ENCODE measurements at regions not wholly inside any gene's neighbourhood (a gene's known extent, or its start where the extent isn't known, plus 50 kb on each side); places are given as distances from the start of the nearest gene placed in this dataset.

DNA sequence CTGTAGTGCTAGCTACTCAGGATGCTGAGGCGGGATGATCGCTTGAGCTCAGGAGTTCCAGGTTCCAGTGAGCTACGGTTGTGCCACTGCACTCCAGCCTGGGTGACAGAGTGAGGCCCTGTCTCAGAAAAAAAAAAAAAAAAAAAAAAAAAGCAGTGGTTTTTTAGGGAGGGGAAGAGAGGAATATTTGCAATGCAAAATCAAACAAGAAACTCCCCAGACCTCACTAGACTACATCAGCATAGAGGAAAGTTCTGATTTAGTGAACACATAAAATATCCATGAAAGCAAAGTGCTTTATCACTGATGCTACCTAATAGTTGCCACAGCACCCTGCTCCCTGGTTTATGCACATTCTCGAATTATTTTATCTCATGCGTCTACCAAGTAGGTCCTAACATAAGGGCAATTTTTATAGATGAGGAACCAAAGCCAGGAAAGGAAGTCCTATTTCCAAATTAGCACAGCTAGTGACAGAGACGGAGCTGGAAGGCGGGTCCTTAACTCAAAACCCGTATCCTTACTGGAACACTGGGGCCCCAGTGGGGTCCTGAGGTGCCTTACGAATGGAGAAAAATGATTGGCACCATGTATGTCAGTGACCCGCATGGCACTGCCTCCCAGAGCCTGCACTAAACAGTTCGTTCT, 50.7 kb upstream of the GPR157 start:
- Histone ChIP-seq H3K4me3 (replicated peaks; ENCODE audit: insufficient read depth, low read length) (no peak overlapping the region), H3K27me3 (ENCODE audit: insufficient read depth, poor library complexity, severe bottlenecking) (peaks cover 15% of the 10 kb centered on the region), H3K27ac (replicated peaks) (no peak overlapping the region)
- no peak for DNase-seq (ENCODE audit: low read depth in 1 of 2, low spot score in 1 of 2)
- TF ChIP-seq, protein P1, sequence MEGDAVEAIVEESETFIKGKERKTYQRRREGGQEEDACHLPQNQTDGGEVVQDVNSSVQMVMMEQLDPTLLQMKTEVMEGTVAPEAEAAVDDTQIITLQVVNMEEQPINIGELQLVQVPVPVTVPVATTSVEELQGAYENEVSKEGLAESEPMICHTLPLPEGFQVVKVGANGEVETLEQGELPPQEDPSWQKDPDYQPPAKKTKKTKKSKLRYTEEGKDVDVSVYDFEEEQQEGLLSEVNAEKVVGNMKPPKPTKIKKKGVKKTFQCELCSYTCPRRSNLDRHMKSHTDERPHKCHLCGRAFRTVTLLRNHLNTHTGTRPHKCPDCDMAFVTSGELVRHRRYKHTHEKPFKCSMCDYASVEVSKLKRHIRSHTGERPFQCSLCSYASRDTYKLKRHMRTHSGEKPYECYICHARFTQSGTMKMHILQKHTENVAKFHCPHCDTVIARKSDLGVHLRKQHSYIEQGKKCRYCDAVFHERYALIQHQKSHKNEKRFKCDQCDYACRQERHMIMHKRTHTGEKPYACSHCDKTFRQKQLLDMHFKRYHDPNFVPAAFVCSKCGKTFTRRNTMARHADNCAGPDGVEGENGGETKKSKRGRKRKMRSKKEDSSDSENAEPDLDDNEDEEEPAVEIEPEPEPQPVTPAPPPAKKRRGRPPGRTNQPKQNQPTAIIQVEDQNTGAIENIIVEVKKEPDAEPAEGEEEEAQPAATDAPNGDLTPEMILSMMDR (IDR thresholded peaks at IDR 0.05; ENCODE audit: insufficient read depth, low read length): no peak
- TF ChIP-seq GABPA (IDR thresholded peaks at IDR 0.05; ENCODE audit: low read depth) (no peak), POLR2AphosphoS5 (IDR thresholded peaks at IDR 0.05; ENCODE audit: low read depth) (no peak), SPI1 (IDR thresholded peaks at IDR 0.05; ENCODE audit: borderline replicate concordance, low read depth) (no peak)
- TF ChIP-seq, protein P2, sequence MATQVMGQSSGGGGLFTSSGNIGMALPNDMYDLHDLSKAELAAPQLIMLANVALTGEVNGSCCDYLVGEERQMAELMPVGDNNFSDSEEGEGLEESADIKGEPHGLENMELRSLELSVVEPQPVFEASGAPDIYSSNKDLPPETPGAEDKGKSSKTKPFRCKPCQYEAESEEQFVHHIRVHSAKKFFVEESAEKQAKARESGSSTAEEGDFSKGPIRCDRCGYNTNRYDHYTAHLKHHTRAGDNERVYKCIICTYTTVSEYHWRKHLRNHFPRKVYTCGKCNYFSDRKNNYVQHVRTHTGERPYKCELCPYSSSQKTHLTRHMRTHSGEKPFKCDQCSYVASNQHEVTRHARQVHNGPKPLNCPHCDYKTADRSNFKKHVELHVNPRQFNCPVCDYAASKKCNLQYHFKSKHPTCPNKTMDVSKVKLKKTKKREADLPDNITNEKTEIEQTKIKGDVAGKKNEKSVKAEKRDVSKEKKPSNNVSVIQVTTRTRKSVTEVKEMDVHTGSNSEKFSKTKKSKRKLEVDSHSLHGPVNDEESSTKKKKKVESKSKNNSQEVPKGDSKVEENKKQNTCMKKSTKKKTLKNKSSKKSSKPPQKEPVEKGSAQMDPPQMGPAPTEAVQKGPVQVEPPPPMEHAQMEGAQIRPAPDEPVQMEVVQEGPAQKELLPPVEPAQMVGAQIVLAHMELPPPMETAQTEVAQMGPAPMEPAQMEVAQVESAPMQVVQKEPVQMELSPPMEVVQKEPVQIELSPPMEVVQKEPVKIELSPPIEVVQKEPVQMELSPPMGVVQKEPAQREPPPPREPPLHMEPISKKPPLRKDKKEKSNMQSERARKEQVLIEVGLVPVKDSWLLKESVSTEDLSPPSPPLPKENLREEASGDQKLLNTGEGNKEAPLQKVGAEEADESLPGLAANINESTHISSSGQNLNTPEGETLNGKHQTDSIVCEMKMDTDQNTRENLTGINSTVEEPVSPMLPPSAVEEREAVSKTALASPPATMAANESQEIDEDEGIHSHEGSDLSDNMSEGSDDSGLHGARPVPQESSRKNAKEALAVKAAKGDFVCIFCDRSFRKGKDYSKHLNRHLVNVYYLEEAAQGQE (IDR thresholded peaks at IDR 0.05; ENCODE audit: insufficient replicate concordance, low read depth): no peak

DNA sequence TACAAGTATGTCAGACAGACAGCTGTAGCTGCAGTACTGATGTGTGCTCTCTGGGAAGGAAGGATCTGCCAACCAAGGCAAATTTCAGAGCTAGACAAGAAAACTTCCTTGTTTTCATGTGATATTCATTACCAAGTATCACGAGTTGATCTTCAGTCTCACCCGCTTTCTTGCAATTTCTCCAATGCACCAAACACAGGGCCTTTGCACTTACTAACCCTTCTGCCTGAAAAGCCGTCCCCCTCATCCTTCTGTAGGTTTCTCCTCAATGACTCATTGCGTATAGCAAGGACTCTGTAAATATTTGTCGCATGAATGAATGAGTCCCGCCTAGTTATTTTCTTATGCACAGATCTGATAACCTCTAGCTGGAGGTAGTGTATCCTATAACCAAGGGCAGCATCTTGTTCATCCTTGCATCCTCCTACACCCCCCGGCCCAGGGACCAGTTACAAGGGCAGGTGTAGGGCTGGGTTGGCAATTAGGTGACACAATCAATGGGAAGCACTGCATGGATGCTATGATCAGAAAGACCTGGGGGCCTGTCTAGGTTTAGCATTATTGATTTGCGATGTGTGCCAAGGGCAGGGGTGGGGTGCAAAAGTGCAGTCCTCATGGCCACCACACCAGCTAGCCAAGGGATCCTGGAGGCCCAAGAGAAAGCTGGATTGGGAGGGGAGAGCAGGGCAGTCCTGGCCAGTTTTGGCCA, 51.4 kb upstream of the GPR157 start:
- no peak overlapping the region for H3K4me3 ChIP-seq (replicated peaks; ENCODE audit: insufficient read depth, low read length)
- no peak for DNase-seq (ENCODE audit: low read depth in 1 of 2, low spot score in 1 of 2)
- TF ChIP-seq, protein P1 (IDR thresholded peaks at IDR 0.05; ENCODE audit: insufficient read depth, low read length): no peak
- no peak for TF ChIP-seq GABPA (IDR thresholded peaks at IDR 0.05; ENCODE audit: low read depth)
- no peak for TF ChIP-seq SPI1 (IDR thresholded peaks at IDR 0.05; ENCODE audit: borderline replicate concordance, low read depth)
- TF ChIP-seq POLR2AphosphoS5 (IDR thresholded peaks at IDR 0.05; ENCODE audit: low read depth): no peak
- TF ChIP-seq, protein P2 (IDR thresholded peaks at IDR 0.05; ENCODE audit: insufficient replicate concordance, low read depth): no peak
- H3K27ac ChIP-seq (replicated peaks): no peak overlapping the region
- H3K27me3 ChIP-seq (ENCODE audit: insufficient read depth, poor library complexity, severe bottlenecking): peaks cover 15% of the 10 kb centered on the region

DNA sequence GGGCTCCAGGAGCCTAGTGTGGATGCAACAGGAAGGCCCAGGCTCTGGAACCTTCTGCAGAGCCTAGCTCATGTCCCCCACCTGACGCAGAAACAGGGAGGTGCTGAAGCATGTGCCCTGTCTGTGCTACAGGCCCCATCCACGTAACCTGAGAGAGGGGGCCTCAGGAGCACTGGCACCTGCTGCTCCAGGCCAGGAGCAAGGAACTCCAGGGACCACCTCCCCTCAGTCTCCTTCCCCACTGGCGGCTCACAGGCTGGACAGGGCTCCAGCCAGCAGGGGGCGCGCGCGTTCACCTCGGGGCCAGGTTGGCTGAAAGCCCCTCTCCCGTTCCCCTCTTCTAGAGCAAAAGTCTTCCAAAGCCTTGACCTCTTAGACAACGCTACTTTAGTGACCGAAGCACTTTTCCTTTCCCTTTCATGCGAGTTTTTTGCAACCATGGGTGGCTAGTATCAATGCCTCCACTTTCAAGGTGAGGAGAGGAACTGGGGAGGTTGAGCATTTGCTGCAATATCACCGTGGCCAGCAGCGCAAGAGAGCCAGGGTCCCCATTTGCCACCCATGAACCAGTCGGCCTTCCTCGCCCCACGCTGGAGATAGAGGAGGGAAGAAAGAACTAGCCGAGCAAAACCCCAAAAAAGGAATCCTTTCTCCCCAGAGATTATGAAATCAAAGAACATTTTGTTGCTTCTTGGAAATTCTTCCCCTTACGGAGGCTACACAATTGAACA, 52.4 kb upstream of the GPR157 start:
- Histone ChIP-seq H3K4me3 (replicated peaks; ENCODE audit: insufficient read depth, low read length) (no peak overlapping the region), H3K27ac (replicated peaks) (no peak overlapping the region), H3K27me3 (ENCODE audit: insufficient read depth, poor library complexity, severe bottlenecking) (peaks cover 15% of the 10 kb centered on the region)
- DNase-seq (ENCODE audit: low read depth in 1 of 2, low spot score in 1 of 2): peak in 1 of 2 experiments; percentile 63
- TF ChIP-seq SPI1 (IDR thresholded peaks at IDR 0.05; ENCODE audit: borderline replicate concordance, low read depth) (peak; percentile 48; the same call in 1 of the 2 replicates), GABPA (IDR thresholded peaks at IDR 0.05; ENCODE audit: low read depth) (no peak), POLR2AphosphoS5 (IDR thresholded peaks at IDR 0.05; ENCODE audit: low read depth) (no peak)
- TF ChIP-seq, protein P2 (IDR thresholded peaks at IDR 0.05; ENCODE audit: insufficient replicate concordance, low read depth): no peak
- TF ChIP-seq, protein P1 (IDR thresholded peaks at IDR 0.05; ENCODE audit: insufficient read depth, low read length): peak; percentile 47

All from HL-60 (cell line).